Esophagus squamous epithelium (tissue), 5 donors: ENCODE measurements at regions not wholly inside any gene's neighbourhood (a gene's known extent, or its start where the extent isn't known, plus 50 kb on each side); places are given as distances from the start of the nearest gene placed in this dataset.
A peak's percentile ranks its signal among the peaks of the same experiment; 100 is the strongest.
"Not testable (repeated sequence)": the region's sequence is repeated elsewhere in the genome, so short reads cannot be mapped to it uniquely, and the experiment has no call there.

Experiments used
- DNase-seq: peaks from one replicate; lab custom pipeline; 2025; lab: John Stamatoyannopoulos, UW
- H3K27ac ChIP-seq, 4 donors: fragments of 200-600 bp; sonication (generic); one replicate each; pipeline ENCODE4 v1.5.1; 2016 to 2019; ENCODE audit warnings: mild to moderate bottlenecking in 1 of 4
- H3K27me3 ChIP-seq, 4 donors: fragments of 200-600 bp; sonication (generic); 1 replicate in 3 of 4; 2 replicates in 1 of 4; pipeline versions ENCODE4 v1.5.1 to v1.6.0; 2017 to 2021; ENCODE audit warnings: antibody characterized with exemption in 1 of 4
- H3K36me3 ChIP-seq, 3 donors: fragments of 200-600 bp; sonication (generic); one replicate each; pipeline ENCODE4 v1.5.1; 2016 to 2019
- H3K4me1 ChIP-seq, 3 donors: fragments of 200-600 bp; sonication (generic); one replicate each; pipeline ENCODE4 v1.5.1; 2017 to 2019
- H3K4me3 ChIP-seq, 4 donors: fragments of 200-600 bp; sonication (generic); 1 replicate in 3 of 4; 2 replicates in 1 of 4; pipeline ENCODE4 v1.5.1; 2016 to 2019; ENCODE audit warnings: mild to moderate bottlenecking in 2 of 4, moderate library complexity in 1 of 4
- H3K9me3 ChIP-seq, 3 donors: fragments of 200-600 bp; sonication (generic); one replicate each; pipeline ENCODE4 v1.5.1; 2016 to 2019
- CTCF ChIP-seq, 6 experiments: fragments of 450-650 bp in 4 of 6; fragments of 200-600 bp in 2 of 6; sonication (generic) in 2 of 6; IDR thresholded peaks; one replicate each; pipeline ENCODE4 v1.5.1; 2016 to 2019; ENCODE audit warnings: antibody characterized with exemption in 6 of 6, mild to moderate bottlenecking in 4 of 6, moderate library complexity in 4 of 6
- POLR2A ChIP-seq, 4 donors: fragments of 450-650 bp; IDR thresholded peaks; one replicate each; pipeline ENCODE4 v1.6.1; 2017; ENCODE audit warnings: antibody characterized with exemption in 4 of 4, mild to moderate bottlenecking in 4 of 4, moderate library complexity in 3 of 4
- WGBS, 2 donors: methylation state at CpG; one replicate each; pipeline ENCODE4 v1.1.5; 2018; 5-methylcytosine and 5-hydroxymethylcytosine counted together
- intact Hi-C: fragments of 100-400 bp; cut with DNase I; formaldehyde crosslinking; loops from one replicate; pipeline ENCODE4 v1.15.0; 2022
- donor health status: DM: yes; HTN: yes; CAD: no.

- Histone ChIP-seq H3K4me3 (no peak overlapping the region), H3K9me3 (no peaks in the 10 kb centered on the region), H3K27ac (no peak overlapping the region), H3K36me3 (no peaks in the 10 kb centered on the region), H3K27me3 (no peaks in the 10 kb centered on the region), H3K4me1 (no peaks in the 10 kb centered on the region)
- DNase-seq, result no peak
- TF ChIP-seq POLR2A (IDR thresholded peaks at IDR 0.05) (no peak), CTCF (IDR thresholded peaks at IDR 0.05) (no peak)
- intact Hi-C loops, result no loop called here
- 75% methylated on average over 1 of the region's 1 CpG; no CpG with 5 or more reads in 1 of the 2 donors for WGBS, 2 donors
These were observed 199.5 kb upstream of the DDX18 start for GRCh38 chr2:117614823-117615534.

GRCh38 chr2:117618607-117619006 lies 195.9 kb upstream of the DDX18 start:
- TF ChIP-seq POLR2A (IDR thresholded peaks at IDR 0.05), result no peak
- no peak for TF ChIP-seq CTCF (IDR thresholded peaks at IDR 0.05)
- no peak for DNase-seq
- Histone ChIP-seq H3K36me3 (no peaks in the 10 kb centered on the region), H3K9me3 (no peaks in the 10 kb centered on the region), H3K27ac (no peak overlapping the region), H3K4me1 (no peaks in the 10 kb centered on the region), H3K4me3 (no peak overlapping the region), H3K27me3 (no peaks in the 10 kb centered on the region)
- 75 to 86% methylated on average over 2 of the region's 2 CpGs for WGBS, 2 donors
- intact Hi-C loops, result no loop called here

GRCh38 chr2:117621326-117621725 lies 193.2 kb upstream of the DDX18 start:
- Histone ChIP-seq H3K36me3 (no peaks in the 10 kb centered on the region), H3K9me3 (no peaks in the 10 kb centered on the region), H3K4me3 (no peak overlapping the region), H3K4me1 (no peaks in the 10 kb centered on the region), H3K27ac (no peak overlapping the region), H3K27me3 (no peaks in the 10 kb centered on the region)
- no peak for TF ChIP-seq CTCF (IDR thresholded peaks at IDR 0.05)
- DNase-seq, result no peak
- intact Hi-C loops, result no loop called here

GRCh38 chr2:117623175-117623574 lies 191.3 kb upstream of the DDX18 start:
- WGBS, 2 donors, result 78 to 88% methylated on average over 7 to 17 of the region's 17 CpGs
- H3K9me3 ChIP-seq, DNase-seq, intact Hi-C loops, H3K4me1 ChIP-seq, H3K27ac ChIP-seq, H3K36me3 ChIP-seq, H3K27me3 ChIP-seq: not testable (repeated sequence)
- peak overlapping the region in 1 of 4 donors; percentile 26 for H3K4me3 ChIP-seq

- Histone ChIP-seq H3K27me3 (no peaks in the 10 kb centered on the region), H3K27ac (no peak overlapping the region), H3K9me3 (no peaks in the 10 kb centered on the region), H3K4me3 (no peak overlapping the region), H3K4me1 (no peaks in the 10 kb centered on the region), H3K36me3 (no peaks in the 10 kb centered on the region)
- no peak for DNase-seq
- WGBS, 2 donors, result 43 to 62% methylated on average over 5 of the region's 5 CpGs
- TF ChIP-seq CTCF (IDR thresholded peaks at IDR 0.05), result no peak
- TF ChIP-seq POLR2A (IDR thresholded peaks at IDR 0.05), result no peak
- intact Hi-C loops, result no loop called here
These were observed 183.1 kb upstream of the DDX18 start for GRCh38 chr2:117631152-117631945.
